ENCODE measurements at regions not wholly inside any gene's neighbourhood (a gene's known extent, or its start where the extent isn't known, plus 50 kb on each side); places are given as distances from the start of the nearest gene placed in this dataset.

GRCh38 chr16:86448306-86448890, 61.9 kb upstream of the FOXF1 start:
- Histone ChIP-seq H3K27me3 (ENCODE audit: control insufficient read depth, insufficient read depth, low read length) (no peaks in the 10 kb centered on the region), H3K9ac (ENCODE audit: low read length) (no peak overlapping the region), H3K9me3 (ENCODE audit: control insufficient read depth, low read depth, low read length) (no peaks in the 10 kb centered on the region), H3K4me1 (ENCODE audit: control insufficient read depth, low read depth, low read length) (no peaks in the 10 kb centered on the region), H3K36me3 (ENCODE audit: control insufficient read depth, low read depth, low read length) (no peaks in the 10 kb centered on the region), H3K27ac (ENCODE audit: low read length) (no peak overlapping the region), H3K4me3 (ENCODE audit: low read length) (no peak overlapping the region)

- H3K36me3 ChIP-seq (ENCODE audit: control insufficient read depth, low read depth, low read length): no peaks in the 10 kb centered on the region
- H3K27me3 ChIP-seq (ENCODE audit: control insufficient read depth, insufficient read depth, low read length): no peaks in the 10 kb centered on the region
- H3K4me3 ChIP-seq (ENCODE audit: low read length): no peak overlapping the region
- no peak overlapping the region for H3K27ac ChIP-seq (ENCODE audit: low read length)
- H3K9ac ChIP-seq (ENCODE audit: low read length): no peak overlapping the region
- H3K9me3 ChIP-seq (ENCODE audit: control insufficient read depth, low read depth, low read length): no peaks in the 10 kb centered on the region
- H3K4me1 ChIP-seq (ENCODE audit: control insufficient read depth, low read depth, low read length): no peaks in the 10 kb centered on the region
Measured at GRCh38 chr16:86449446-86450095, 60.8 kb upstream of the FOXF1 start.

GRCh38 chr16:86450691-86451090, 59.6 kb upstream of the FOXF1 start:
- no peaks in the 10 kb centered on the region for H3K27me3 ChIP-seq (ENCODE audit: control insufficient read depth, insufficient read depth, low read length)

GRCh38 chr16:86452451-86452850, 57.9 kb upstream of the FOXF1 start:
- H3K27ac ChIP-seq (ENCODE audit: low read length): no peak overlapping the region
- no peak overlapping the region for H3K4me3 ChIP-seq (ENCODE audit: low read length)
- no peaks in the 10 kb centered on the region for H3K9me3 ChIP-seq (ENCODE audit: control insufficient read depth, low read depth, low read length)
- no peaks in the 10 kb centered on the region for H3K4me1 ChIP-seq (ENCODE audit: control insufficient read depth, low read depth, low read length)
- no peaks in the 10 kb centered on the region for H3K27me3 ChIP-seq (ENCODE audit: control insufficient read depth, insufficient read depth, low read length)
- H3K9ac ChIP-seq (ENCODE audit: low read length): no peak overlapping the region
- H3K36me3 ChIP-seq (ENCODE audit: control insufficient read depth, low read depth, low read length): no peaks in the 10 kb centered on the region

More at GRCh38 chr16:86450691-86451090, 59.6 kb upstream of the FOXF1 start:
- H3K9ac ChIP-seq (ENCODE audit: low read length): no peak overlapping the region
- no peaks in the 10 kb centered on the region for H3K4me1 ChIP-seq (ENCODE audit: control insufficient read depth, low read depth, low read length)
- H3K27ac ChIP-seq (ENCODE audit: low read length): no peak overlapping the region
- no peak overlapping the region for H3K4me3 ChIP-seq (ENCODE audit: low read length)
- no peaks in the 10 kb centered on the region for H3K36me3 ChIP-seq (ENCODE audit: control insufficient read depth, low read depth, low read length)
- H3K9me3 ChIP-seq (ENCODE audit: control insufficient read depth, low read depth, low read length): no peaks in the 10 kb centered on the region

GRCh38 chr16:86455116-86455515, 55.2 kb upstream of the FOXF1 start:
- Histone ChIP-seq H3K27ac (ENCODE audit: low read length) (no peak overlapping the region), H3K27me3 (ENCODE audit: control insufficient read depth, insufficient read depth, low read length) (no peaks in the 10 kb centered on the region), H3K4me1 (ENCODE audit: control insufficient read depth, low read depth, low read length) (no peaks in the 10 kb centered on the region)

GRCh38 chr16:86455640-86456039, 54.7 kb upstream of the FOXF1 start:
- Histone ChIP-seq H3K27ac (ENCODE audit: low read length) (no peak overlapping the region), H3K4me1 (ENCODE audit: control insufficient read depth, low read depth, low read length) (no peaks in the 10 kb centered on the region), H3K9ac (ENCODE audit: low read length) (no peak overlapping the region), H3K4me3 (ENCODE audit: low read length) (no peak overlapping the region), H3K9me3 (ENCODE audit: control insufficient read depth, low read depth, low read length) (no peaks in the 10 kb centered on the region), H3K27me3 (ENCODE audit: control insufficient read depth, insufficient read depth, low read length) (no peaks in the 10 kb centered on the region), H3K36me3 (ENCODE audit: control insufficient read depth, low read depth, low read length) (no peaks in the 10 kb centered on the region)

More at GRCh38 chr16:86455116-86455515, 55.2 kb upstream of the FOXF1 start:
- Histone ChIP-seq H3K4me3 (ENCODE audit: low read length) (no peak overlapping the region), H3K9me3 (ENCODE audit: control insufficient read depth, low read depth, low read length) (no peaks in the 10 kb centered on the region), H3K9ac (ENCODE audit: low read length) (no peak overlapping the region), H3K36me3 (ENCODE audit: control insufficient read depth, low read depth, low read length) (no peaks in the 10 kb centered on the region)

- H3K27ac ChIP-seq (ENCODE audit: low read length): no peak overlapping the region
- no peaks in the 10 kb centered on the region for H3K9me3 ChIP-seq (ENCODE audit: control insufficient read depth, low read depth, low read length)
- no peak overlapping the region for H3K4me3 ChIP-seq (ENCODE audit: low read length)
- H3K27me3 ChIP-seq (ENCODE audit: control insufficient read depth, insufficient read depth, low read length): no peaks in the 10 kb centered on the region
- H3K4me1 ChIP-seq (ENCODE audit: control insufficient read depth, low read depth, low read length): no peaks in the 10 kb centered on the region
- no peaks in the 10 kb centered on the region for H3K36me3 ChIP-seq (ENCODE audit: control insufficient read depth, low read depth, low read length)
- no peak overlapping the region for H3K9ac ChIP-seq (ENCODE audit: low read length)
Measured at GRCh38 chr16:86457501-86458148, 52.7 kb upstream of the FOXF1 start.

GRCh38 chr16:86458149-86458777, 52.1 kb upstream of the FOXF1 start:
- Histone ChIP-seq H3K9ac (ENCODE audit: low read length) (no peak overlapping the region), H3K27me3 (ENCODE audit: control insufficient read depth, insufficient read depth, low read length) (no peaks in the 10 kb centered on the region), H3K4me1 (ENCODE audit: control insufficient read depth, low read depth, low read length) (no peaks in the 10 kb centered on the region), H3K4me3 (ENCODE audit: low read length) (no peak overlapping the region), H3K27ac (ENCODE audit: low read length) (no peak overlapping the region), H3K36me3 (ENCODE audit: control insufficient read depth, low read depth, low read length) (no peaks in the 10 kb centered on the region), H3K9me3 (ENCODE audit: control insufficient read depth, low read depth, low read length) (no peaks in the 10 kb centered on the region)

GRCh38 chr16:86459266-86459665, 51.1 kb upstream of the FOXF1 start:
- H3K27ac ChIP-seq (ENCODE audit: low read length): no peak overlapping the region
- H3K4me1 ChIP-seq (ENCODE audit: control insufficient read depth, low read depth, low read length): no peaks in the 10 kb centered on the region
- H3K4me3 ChIP-seq (ENCODE audit: low read length): no peak overlapping the region
- H3K9me3 ChIP-seq (ENCODE audit: control insufficient read depth, low read depth, low read length): no peaks in the 10 kb centered on the region
- no peak overlapping the region for H3K9ac ChIP-seq (ENCODE audit: low read length)
- H3K27me3 ChIP-seq (ENCODE audit: control insufficient read depth, insufficient read depth, low read length): no peaks in the 10 kb centered on the region
- no peaks in the 10 kb centered on the region for H3K36me3 ChIP-seq (ENCODE audit: control insufficient read depth, low read depth, low read length)

All from iPS-18a (cell line).